Stimulated activated CD4-positive, alpha-beta T cell treated with anti-CD3 and anti-CD28 coated beads, Interleukin-1b, Interleukin-23, amount 100 ng/mL, for 24 hours (primary cell): ENCODE measurements at regions not wholly inside any gene's neighbourhood (a gene's known extent, or its start where the extent isn't known, plus 50 kb on each side); places are given as distances from the start of the nearest gene placed in this dataset.
"Not testable (repeated sequence)": the region's sequence is repeated elsewhere in the genome, so short reads cannot be mapped to it uniquely, and the experiment has no call there.

ENCODE experiments used
- DNase-seq, 4 experiments: peaks; one replicate each; pipeline ENCODE4 v3.0.0-alpha.2; 2020; ENCODE audit warnings: low read depth in 4 of 4, low spot score in 1 of 4

- no peak for DNase-seq
Observed at GRCh38 chr10:8840356-8840755, 785.9 kb downstream of the GATA3 start.

DNA sequence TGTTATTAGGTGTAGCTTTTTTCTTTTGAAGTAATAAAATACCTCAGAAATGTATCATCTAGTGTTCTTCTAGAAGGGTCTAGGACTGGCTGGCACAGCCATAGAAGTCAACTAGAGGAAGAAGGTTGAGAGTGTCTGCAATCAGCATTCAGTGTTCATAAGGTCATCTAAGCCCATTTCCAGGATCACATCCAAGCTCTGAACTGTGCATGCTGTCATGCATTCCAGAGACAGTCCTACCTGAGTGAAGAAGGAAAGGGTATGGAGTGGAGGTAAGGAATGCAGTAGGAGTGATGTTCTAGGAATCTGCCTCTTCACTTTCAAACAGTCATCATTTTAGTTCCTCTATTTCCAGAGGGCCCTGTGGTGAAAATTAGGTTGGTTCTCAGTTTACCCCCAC, 789.7 kb downstream of the GATA3 start:
- DNase-seq, result no peak

GRCh38 chr10:8852546-8852945, 798.1 kb downstream of the GATA3 start:
- DNase-seq, result no peak

- no peak for DNase-seq
Observed at GRCh38 chr10:8853048-8853447, 798.6 kb downstream of the GATA3 start.

GRCh38 chr10:8868924-8869323, 814.4 kb downstream of the GATA3 start:
- DNase-seq, result not testable (repeated sequence)

DNA sequence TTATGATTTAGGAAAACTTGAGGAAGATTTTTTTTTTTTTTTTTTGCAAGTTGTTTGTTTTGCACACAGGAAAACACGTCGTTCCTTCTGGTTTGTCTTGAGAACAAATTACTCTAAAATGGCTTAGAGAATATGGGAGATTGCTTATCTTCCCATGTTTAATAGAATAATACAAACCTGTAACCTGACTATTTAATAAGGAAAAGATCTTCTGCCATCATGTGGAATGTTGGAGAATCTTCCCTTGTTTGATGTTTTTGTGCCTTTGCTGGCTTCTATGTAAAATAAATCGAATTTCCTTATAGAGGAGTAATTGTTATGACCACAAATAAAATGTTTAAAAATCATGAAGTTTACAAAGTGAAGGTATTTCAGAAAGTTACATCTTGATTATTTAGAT, 818.8 kb downstream of the GATA3 start:
- DNase-seq, result no peak

DNA sequence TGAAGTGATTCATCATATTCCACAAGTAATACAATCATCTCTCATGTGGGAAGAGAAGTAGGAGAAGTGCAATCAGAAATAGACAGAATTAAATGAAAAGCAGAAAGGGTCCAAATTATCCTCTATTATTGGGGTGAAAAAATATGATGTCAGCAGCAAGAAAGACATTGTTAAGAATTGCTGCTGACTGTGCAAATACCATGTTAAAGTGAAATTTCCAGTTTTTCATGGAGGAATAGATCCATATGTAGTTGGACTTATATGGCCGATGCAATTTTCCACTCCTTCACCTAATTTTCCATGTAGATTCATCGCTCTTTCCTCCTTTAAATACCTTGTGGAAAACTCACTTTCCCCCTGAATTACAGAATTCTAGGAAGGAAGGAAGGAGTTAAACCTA, 819.8 kb downstream of the GATA3 start:
- no peak for DNase-seq

GRCh38 chr10:8874972-8875371, 820.5 kb downstream of the GATA3 start:
- DNase-seq, result no peak

GRCh38 chr10:8876171-8876570, 821.7 kb downstream of the GATA3 start:
- DNase-seq, result no peak

- DNase-seq, result no peak
Observed at GRCh38 chr10:8889538-8889937, 835.0 kb downstream of the GATA3 start.

GRCh38 chr10:8893102-8893501, 838.6 kb downstream of the GATA3 start:
- no peak for DNase-seq

GRCh38 chr10:8894148-8894547, 839.7 kb downstream of the GATA3 start:
- DNase-seq, result no peak

GRCh38 chr10:8897769-8898168, 843.3 kb downstream of the GATA3 start:
- DNase-seq, result no peak

DNA sequence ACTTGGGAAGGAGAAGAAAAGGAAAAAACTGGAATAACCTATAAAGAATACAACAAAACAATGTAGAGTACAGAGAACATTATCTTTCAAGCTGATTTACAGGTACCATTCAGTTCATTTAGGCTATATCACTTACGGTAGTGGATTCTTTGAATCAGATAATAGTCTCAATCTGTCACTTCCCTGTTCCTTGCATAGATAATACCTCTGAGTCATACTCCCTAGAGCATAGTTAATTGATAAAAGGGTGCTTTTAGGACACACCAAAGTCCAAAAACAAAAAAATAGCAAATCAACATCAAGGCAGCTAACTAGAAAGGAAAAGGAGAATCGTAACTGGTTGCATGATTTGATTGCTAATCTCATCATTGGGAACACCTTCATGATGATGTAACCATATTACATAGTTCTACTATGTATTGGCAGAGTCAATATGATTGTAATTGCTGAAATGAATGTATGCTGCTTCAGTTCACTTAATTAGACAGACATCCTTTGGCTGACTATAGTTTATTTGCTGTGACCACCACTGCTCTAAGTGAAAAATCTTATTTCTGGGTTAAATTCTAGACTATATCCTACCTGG, 844.4 kb downstream of the GATA3 start:
- no peak for DNase-seq

GRCh38 chr10:8902926-8903325, 848.4 kb downstream of the GATA3 start:
- DNase-seq, result no peak

DNA sequence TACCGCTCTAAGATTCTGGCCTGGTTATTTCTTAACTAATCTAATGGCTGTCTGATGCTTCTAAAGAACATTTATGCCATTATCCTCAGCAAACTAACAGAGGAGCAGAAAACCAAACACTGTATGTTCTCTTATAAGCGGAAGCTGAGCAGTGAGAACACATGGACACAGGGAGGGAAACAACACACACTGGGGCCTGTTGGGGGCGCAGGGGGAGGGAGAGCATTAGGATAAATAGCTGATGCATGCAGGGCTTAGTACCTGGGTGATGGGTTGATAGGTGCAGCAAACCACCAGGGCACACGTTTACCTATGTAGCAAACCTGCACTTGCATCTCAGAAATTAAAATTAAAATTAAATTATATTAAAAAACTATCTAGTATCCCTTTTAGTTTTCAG, 853.5 kb downstream of the GATA3 start:
- no peak for DNase-seq

- no peak for DNase-seq
Observed at GRCh38 chr10:8910314-8910713, 855.8 kb downstream of the GATA3 start.

DNA sequence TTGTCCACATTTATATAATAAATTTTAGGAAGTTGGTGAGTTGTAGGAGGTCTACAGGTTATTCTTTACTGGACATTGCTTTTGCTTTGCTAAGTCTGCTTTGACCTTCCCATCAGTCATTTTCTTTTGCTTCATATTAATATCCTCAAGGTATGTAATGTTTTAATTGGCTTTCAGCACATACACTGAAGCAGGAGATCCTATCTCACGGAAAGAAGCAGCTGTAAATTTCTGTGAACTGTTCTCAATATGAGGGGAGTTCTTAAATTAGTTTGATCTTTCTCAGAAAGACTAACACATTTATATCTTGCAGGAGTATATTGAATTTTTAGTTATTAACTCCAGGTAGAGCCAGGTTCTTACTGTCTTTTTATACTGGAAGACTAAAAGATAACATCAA, 856.5 kb downstream of the GATA3 start:
- no peak for DNase-seq

- DNase-seq, result no peak
Observed at GRCh38 chr10:8912108-8912507, 857.6 kb downstream of the GATA3 start.

DNA sequence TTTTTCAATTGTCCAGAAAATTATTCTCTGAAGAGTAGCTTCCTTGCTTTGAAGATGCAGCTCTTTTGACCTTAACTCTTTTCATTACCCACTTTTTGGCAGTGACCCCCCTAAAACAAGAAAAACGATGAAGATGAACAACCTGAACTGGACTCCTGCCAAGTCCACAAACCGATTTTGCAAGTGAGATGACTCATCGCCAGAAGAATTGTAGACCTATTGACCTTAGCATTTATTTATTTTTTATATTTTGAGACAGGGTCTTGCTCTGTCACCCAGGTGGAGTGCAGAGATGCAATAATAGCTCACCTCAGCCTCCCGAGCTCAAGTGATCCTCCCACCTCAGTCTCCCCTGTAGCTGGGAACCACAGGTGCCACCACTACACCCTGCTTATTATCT, 859.2 kb downstream of the GATA3 start:
- no peak for DNase-seq

DNA sequence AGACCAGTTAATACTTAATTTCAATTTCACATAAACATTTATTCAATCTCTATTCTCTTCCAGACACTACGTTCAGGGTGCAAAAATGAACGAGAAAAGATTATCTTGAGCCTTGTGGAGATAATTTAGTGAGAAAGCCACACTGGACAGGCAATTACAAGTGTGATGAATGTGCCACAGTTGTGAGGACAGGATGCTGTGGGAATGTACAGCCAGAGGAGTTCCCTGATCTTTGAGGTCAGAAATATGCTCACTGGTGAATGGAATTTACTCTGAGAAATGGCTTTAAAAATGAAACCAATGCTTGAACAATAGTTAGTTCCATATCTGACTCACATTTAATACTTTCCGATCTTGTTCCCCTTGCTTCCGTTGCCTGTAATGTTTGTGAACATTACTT, 864.8 kb downstream of the GATA3 start:
- DNase-seq, result no peak

- DNase-seq, result no peak
Observed at GRCh38 chr10:8921568-8921967, 867.1 kb downstream of the GATA3 start.

DNA sequence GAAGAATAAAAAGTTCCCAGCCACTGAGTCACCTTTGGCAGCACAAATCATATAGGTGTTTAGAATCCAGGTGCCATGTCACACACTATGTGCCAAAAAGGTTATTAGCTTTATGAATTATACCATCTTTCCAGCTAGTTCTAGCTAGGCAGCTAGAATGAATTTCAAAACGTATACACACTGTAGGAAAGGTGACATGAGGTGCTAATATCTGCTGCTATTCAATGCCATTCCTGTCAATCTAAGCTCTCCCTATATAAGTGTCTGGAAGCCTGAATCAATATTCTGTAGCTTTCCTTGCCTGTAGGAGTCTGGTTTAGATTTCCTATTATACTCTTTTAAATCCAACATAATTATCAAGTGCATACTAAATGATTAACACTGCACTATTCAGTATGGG, 868.6 kb downstream of the GATA3 start:
- no peak for DNase-seq

DNA sequence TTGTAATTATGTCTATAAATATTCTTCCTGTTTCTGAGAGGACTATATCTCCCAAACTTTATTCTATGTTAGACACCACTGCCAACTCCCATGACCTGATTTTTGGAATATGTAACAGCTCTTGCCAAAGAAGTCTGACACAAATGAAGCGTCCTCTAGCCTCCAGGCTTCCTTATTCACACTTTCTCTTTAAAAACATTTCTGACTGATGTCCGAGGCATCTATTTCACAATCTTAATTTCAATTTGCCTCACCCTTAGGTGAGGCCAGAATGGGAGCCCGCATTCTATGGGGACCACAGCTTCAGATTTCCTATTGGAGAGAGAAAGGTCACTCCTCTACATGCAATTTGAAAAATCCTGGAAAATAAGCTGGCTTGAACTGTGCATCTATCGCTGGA, 873.2 kb downstream of the GATA3 start:
- DNase-seq, result no peak
